DOHH2 (cell line): ENCODE measurements at regions not wholly inside any gene's neighbourhood (a gene's known extent, or its start where the extent isn't known, plus 50 kb on each side); places are given as distances from the start of the nearest gene placed in this dataset.

ENCODE experiments used
- H3F3A ChIP-seq: fragments of 200-600 bp; sonication (generic), shearing (Covaris generic); 2 replicates; pipeline ENCODE4 v1.6.0; 2016; ENCODE audit warnings: antibody characterized with exemption, mild to moderate bottlenecking; ENCODE audit not compliant: control insufficient read depth, insufficient read depth
- H3K27ac ChIP-seq: fragments of 200-600 bp; sonication (generic); 2 replicates; pipeline ENCODE4 v1.5.1; 2014; ENCODE audit warnings: low read depth, mild to moderate bottlenecking, low read length, moderate library complexity
- H3K27me3 ChIP-seq: fragments of 200-600 bp; sonication (generic); 2 replicates; pipeline ENCODE4 v1.6.1; 2014; ENCODE audit warnings: mild to moderate bottlenecking, low read length, mixed read lengths; ENCODE audit not compliant: control insufficient read depth
- H3K36me3 ChIP-seq: fragments of 200-600 bp; sonication (generic); 2 replicates; pipeline ENCODE4 v1.6.1; 2014; ENCODE audit warnings: mild to moderate bottlenecking, low read length, moderate library complexity, mixed read lengths; ENCODE audit not compliant: control insufficient read depth
- H3K4me1 ChIP-seq: fragments of 200-600 bp; sonication (generic); 2 replicates; pipeline ENCODE4 v1.6.1; 2014; ENCODE audit warnings: mild to moderate bottlenecking, low read length, mixed read lengths; ENCODE audit not compliant: control insufficient read depth
- H3K4me2 ChIP-seq: fragments of 200-600 bp; sonication (generic); 2 replicates; pipeline ENCODE4 v1.6.0; 2014; ENCODE audit warnings: mild to moderate bottlenecking, low read length, moderate library complexity
- H3K4me3 ChIP-seq: fragments of 200-600 bp; sonication (generic); 2 replicates; pipeline ENCODE4 v1.5.1; 2014; ENCODE audit warnings: mild to moderate bottlenecking, low read length, mixed read lengths
- H3K79me2 ChIP-seq: fragments of 200-600 bp; sonication (generic); 2 replicates; pipeline ENCODE4 v1.6.1; 2014; ENCODE audit warnings: mild to moderate bottlenecking, low read length, mixed read lengths; ENCODE audit not compliant: control insufficient read depth
- H3K9me2 ChIP-seq: fragments of 200-600 bp; sonication (generic); replicated peaks from 2 replicates; pipeline ENCODE4 v1.6.1; 2014; ENCODE audit warnings: mild to moderate bottlenecking, low read length, mixed read lengths; ENCODE audit not compliant: control insufficient read depth
- H3K9me3 ChIP-seq: fragments of 200-600 bp; sonication (generic); 2 replicates; pipeline ENCODE4 v1.6.1; 2014; ENCODE audit warnings: antibody characterized with exemption, low read length, mixed read lengths; ENCODE audit not compliant: control insufficient read depth, insufficient read depth
- H4K20me1 ChIP-seq: fragments of 200-600 bp; sonication (generic); 2 replicates; pipeline ENCODE4 v1.6.0; 2014; ENCODE audit warnings: low read depth, mild to moderate bottlenecking, antibody characterized with exemption, low read length, moderate library complexity; ENCODE audit not compliant: control insufficient read depth, insufficient read depth
- CTCF ChIP-seq: fragments of 200-600 bp; sonication (generic); IDR thresholded peaks from one replicate; pipeline ENCODE4 v1.5.1; 2014; ENCODE audit warnings: antibody characterized with exemption, mild to moderate bottlenecking, low read depth, low read length; ENCODE audit not compliant: poor library complexity, severe bottlenecking
- EZH2phosphoT487 ChIP-seq: fragments of 200-600 bp; sonication (generic); IDR thresholded peaks from 2 replicates; pipeline ENCODE4 v1.6.1; 2017; ENCODE audit warnings: borderline replicate concordance, mild to moderate bottlenecking, antibody characterized with exemption, low read length, moderate library complexity, mixed read lengths

GRCh38 chr6:4349323-4349722, 213.9 kb upstream of the ECI2 start:
- no peak overlapping the region for H3K4me2 ChIP-seq
- no peaks in the 10 kb centered on the region for H3K27me3 ChIP-seq
- H3F3A ChIP-seq = no peaks in the 10 kb centered on the region
- no peaks in the 10 kb centered on the region for H3K4me1 ChIP-seq
- no peaks in the 10 kb centered on the region for H3K36me3 ChIP-seq
- no peaks in the 10 kb centered on the region for H3K9me2 ChIP-seq
- no peak overlapping the region for H3K4me3 ChIP-seq
- no peaks in the 10 kb centered on the region for H3K79me2 ChIP-seq
- TF ChIP-seq CTCF = no peak
- no peak for TF ChIP-seq EZH2phosphoT487
- no peaks in the 10 kb centered on the region for H4K20me1 ChIP-seq
- H3K27ac ChIP-seq = no peak overlapping the region
- H3K9me3 ChIP-seq = no peaks in the 10 kb centered on the region

- Histone ChIP-seq H3K9me3 (no peaks in the 10 kb centered on the region), H3K27me3 (no peaks in the 10 kb centered on the region), H3K9me2 (no peaks in the 10 kb centered on the region), H3K79me2 (no peaks in the 10 kb centered on the region), H4K20me1 (no peaks in the 10 kb centered on the region), H3K4me2 (no peak overlapping the region), H3K4me3 (no peak overlapping the region), H3K4me1 (no peaks in the 10 kb centered on the region), H3F3A (no peaks in the 10 kb centered on the region), H3K27ac (no peak overlapping the region), H3K36me3 (no peaks in the 10 kb centered on the region)
- TF ChIP-seq CTCF = no peak
- no peak for TF ChIP-seq EZH2phosphoT487
Measured at GRCh38 chr6:4348462-4349112, 213.2 kb upstream of the ECI2 start.

GRCh38 chr6:4347877-4348276, 212.5 kb upstream of the ECI2 start:
- no peak overlapping the region for H3K4me2 ChIP-seq
- no peaks in the 10 kb centered on the region for H3K36me3 ChIP-seq
- H3K4me3 ChIP-seq = no peak overlapping the region
- no peaks in the 10 kb centered on the region for H4K20me1 ChIP-seq
- no peaks in the 10 kb centered on the region for H3K79me2 ChIP-seq
- no peaks in the 10 kb centered on the region for H3K27me3 ChIP-seq
- H3K9me2 ChIP-seq = no peaks in the 10 kb centered on the region
- H3K4me1 ChIP-seq = no peaks in the 10 kb centered on the region
- H3K9me3 ChIP-seq = no peaks in the 10 kb centered on the region
- H3F3A ChIP-seq = no peaks in the 10 kb centered on the region
- TF ChIP-seq CTCF (no peak), EZH2phosphoT487 (no peak)
- H3K27ac ChIP-seq = no peak overlapping the region
